HG02763 (cell line): ENCODE measurements at regions not wholly inside any gene's neighbourhood (a gene's known extent, or its start where the extent isn't known, plus 50 kb on each side); places are given as distances from the start of the nearest gene placed in this dataset.
"Not testable (repeated sequence)": the region's sequence is repeated elsewhere in the genome, so short reads cannot be mapped to it uniquely, and the experiment has no call there.

Experiments
- ATAC-seq: cut with Tn5 transposase; IDR thresholded peaks from one replicate; pipeline ENCODE4 v1.9.1; 2021; ENCODE audit warnings: mild to moderate bottlenecking, moderate library complexity; ENCODE audit not compliant: unreplicated experiment

- ATAC-seq = no peak
These were observed 473.3 kb upstream of the CD180 start for GRCh38 chr5:67669916-67670315.

GRCh38 chr5:67660149-67660548, 463.6 kb upstream of the CD180 start:
- ATAC-seq = no peak

GRCh38 chr5:67659288-67659687, 462.7 kb upstream of the CD180 start:
- ATAC-seq = no peak

DNA sequence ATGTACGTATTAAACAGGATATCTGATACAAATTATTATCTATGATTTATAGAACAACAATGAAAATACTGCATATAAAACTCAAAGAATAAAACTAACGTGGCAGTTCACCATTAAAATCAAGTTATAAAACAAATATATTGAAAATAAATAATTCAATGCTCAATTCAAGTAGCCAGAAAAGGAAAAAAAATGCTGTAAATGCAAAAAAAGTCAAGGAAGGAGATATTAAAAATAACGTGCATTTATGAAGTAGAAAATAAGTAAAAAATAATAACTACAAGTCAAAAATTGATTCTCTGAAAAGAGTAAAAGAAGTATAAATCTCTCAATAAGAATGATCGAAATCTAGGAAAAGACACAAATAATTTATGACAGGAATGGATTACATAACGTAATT, 460.5 kb upstream of the CD180 start:
- ATAC-seq = no peak

DNA sequence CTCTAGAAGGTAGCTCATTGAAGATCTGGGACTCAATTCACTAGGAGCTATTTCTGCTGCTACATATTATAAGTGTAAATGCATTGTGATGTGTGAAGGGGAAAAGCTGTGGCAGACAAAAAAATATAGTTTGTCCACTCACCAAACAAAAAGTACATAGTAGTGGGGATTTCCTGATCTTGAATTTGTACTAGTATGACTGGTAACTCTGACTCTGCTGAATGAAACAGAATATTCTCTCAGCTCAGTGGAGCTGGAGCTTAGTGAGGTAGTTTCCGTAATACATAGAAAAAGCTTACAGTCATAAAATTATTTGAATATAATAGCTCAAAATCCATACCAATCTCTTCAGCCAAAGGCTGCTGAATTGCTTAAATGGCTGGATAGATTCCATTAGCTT, 455.6 kb upstream of the CD180 start:
- no peak for ATAC-seq

- ATAC-seq = no peak
These were observed 454.6 kb upstream of the CD180 start for GRCh38 chr5:67651180-67651579.

DNA sequence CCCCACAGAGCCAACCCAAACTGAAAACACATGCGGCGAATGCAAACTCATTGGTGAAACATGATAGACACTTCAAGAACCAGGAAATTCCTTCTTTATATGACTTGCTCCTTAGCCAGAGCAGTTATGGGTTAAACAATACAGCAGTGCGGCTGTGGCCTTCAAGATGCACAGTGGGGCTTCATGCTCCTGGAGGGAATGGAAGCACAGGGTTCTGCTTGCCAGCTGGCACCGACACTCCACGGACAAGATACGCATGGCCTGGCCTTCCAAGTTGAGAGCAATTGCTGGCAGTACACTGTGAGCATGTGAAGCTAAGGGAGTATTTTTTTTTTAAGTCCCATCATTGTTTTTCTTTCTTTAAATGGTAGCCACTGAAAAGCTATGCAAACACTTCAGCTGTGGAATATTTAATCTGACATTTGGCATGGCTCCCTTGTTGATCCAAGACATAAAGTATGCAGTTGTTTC, 451.6 kb upstream of the CD180 start:
- no peak for ATAC-seq

GRCh38 chr5:67647772-67648171, 451.2 kb upstream of the CD180 start:
- ATAC-seq = no peak

DNA sequence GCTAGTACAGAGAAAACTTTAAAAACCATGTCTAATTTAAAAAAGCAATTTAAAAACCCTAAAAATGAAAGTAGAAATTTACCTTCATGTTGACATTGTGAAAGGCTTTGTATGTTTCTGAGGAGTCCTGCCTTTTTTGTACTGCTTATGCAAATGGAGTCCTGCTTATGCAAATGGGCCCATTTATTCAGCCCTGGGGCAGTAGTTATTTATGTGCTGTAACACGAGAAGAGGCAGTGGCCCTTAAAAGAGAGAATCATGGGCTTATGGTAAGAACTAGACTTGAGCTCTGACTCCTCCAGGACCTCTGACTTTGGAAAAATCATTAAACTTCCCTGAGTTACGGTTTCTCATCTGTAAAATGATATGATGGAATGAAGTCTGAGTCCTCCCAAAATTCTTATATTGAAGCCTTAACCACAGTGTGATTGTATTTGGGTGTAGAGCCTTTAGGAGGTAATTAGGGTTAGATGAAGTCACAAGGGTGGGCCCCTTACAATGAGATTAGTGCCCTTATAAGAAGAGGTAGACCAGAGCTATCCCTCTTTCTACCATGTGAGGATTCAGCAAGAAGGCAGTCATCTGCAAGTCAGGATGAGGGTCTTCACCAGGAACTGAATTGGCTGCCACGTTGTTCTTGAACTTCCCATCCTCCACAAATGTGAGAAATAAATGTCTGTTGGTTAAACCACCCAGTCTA, 447.8 kb upstream of the CD180 start:
- no peak for ATAC-seq

DNA sequence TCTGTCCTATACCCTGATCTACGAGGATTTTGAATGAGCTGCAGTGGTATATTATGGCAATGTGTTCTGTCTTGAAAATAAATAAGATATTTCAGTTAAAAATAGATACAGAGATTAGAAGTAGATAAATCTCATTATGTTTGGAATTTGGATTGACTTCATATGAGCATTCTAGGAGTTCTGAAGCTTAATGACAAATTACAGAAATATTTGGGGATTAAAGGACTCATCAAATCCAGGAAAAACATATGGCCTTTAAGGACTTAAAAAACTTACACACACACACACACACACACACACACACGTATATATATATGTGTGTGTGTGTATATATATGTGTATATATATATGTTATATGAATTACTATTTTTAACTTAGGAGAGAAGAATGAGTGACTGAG, 446.9 kb upstream of the CD180 start:
- no peak for ATAC-seq

- no peak for ATAC-seq
These were observed 443.4 kb upstream of the CD180 start for GRCh38 chr5:67639976-67640375.

GRCh38 chr5:67639313-67639712, 442.7 kb upstream of the CD180 start:
- ATAC-seq = no peak

DNA sequence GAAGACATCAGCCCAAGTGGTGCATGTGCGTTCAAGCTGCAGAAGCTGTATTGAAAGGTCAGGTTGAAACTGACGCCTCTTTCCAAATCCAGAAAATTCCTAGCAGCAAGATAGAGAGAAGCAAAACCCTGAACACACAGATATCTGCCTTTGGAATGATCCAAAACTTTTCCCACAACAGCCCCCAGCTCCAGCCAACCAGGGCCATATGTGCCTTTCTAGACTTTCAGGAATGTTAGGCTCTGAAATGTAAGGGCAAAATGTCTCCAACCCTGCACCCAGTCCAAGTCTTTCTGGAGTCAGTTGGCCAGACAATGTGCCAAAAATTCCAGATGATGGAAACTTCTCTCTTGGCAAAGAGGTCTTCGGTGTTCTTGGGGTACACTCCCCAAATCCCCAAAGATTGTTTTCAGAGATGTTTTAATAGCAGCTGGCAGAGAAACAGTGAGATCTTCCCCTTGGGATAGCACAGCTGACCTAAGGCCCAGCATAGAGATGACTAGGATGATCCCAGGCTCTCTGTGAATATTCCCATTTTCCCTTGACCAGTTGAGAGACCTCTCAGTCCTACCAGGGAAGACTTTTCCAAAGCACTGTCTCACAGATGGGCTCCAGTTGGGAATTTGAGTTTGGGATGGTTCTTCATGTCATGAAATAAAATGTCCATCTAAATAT, 440.4 kb upstream of the CD180 start:
- ATAC-seq = no peak

- no peak for ATAC-seq
These were observed 439.5 kb upstream of the CD180 start for GRCh38 chr5:67636091-67636490.

- not testable (repeated sequence) for ATAC-seq
These were observed 430.5 kb upstream of the CD180 start for GRCh38 chr5:67627079-67627478.

- no peak for ATAC-seq
These were observed 426.5 kb upstream of the CD180 start for GRCh38 chr5:67623078-67623477.

DNA sequence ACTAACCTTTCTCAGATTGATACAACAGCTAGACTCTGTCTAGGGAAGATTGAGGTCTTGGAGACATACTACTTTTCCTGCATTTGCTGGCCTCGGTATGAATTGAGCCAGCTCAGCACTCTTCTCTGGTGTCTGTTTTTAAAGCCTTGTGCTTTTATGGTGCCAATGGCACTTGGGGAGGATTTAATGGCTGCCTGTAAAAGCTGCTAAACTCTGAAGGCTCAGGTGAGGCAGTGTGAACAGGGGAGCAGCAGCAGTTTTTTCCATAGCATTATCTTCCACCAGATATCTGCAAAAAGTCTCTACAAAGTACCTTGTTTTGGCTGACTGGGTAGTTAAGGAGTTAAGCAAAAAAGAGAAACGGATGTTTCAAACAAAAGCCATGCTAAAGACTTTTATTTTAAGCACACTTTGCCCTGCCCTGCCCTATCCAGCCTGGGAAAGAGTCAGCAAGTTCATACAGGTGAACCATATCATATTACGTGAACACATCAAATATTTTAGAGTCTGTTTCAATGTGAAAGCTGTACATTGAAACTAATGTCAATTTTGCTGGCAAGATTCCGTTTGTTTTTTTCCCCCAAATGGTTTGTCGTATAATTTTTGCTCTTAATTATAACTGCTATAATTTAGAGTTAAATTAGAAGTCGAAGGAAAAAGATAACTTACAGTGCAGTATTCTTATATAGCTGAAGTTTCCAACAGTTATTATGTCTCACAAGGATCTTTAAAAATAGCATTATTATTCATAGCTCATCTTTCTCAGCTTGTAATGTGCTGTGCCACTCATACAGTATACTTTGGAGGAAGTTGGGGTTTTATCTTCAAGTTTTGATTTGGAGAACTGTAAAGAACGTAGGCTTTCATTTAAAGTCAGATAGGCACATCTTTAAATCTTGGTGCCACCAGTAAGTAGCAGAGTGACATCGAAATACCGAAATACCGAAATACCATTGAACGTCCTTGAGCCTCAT, 424.1 kb upstream of the CD180 start:
- no peak for ATAC-seq

DNA sequence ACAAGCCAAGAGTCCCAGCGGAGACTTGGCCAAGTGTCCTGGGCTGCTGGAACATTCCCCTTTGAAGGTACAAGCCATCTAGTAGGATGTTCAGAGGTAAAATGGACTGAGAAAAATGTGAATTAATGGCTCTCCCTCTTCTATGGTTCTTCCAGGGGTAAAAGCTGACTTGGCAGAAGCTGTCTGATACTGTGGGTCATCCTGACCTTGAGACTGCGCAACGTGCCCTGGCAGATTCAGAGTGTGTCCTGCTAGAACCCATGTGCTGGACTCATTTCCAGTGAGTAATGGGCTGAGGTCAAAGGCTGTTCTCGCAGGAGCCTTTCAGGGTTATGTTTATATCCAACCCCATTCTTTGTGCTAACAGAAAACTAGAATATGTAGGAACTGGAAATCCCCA, 423.0 kb upstream of the CD180 start:
- ATAC-seq = no peak

DNA sequence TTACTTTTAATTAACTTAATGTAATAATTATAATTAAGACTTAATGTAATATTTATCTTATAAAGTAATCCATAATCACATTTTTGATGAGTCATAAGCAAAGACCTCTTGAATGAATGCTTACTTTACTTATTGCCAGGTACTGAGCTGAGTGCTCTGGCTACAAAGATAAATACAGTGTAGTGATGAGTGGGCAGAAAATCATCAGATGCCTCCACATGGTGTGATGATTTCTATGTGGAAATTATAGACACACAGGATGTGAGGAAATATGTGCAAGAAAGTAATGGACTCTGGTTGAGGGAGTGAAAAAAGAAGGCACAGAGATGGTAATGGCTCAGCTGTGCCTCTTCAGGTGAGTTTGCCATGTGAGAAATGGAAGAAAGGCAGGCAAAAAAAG, 422.6 kb upstream of the CD180 start:
- ATAC-seq = no peak

- no peak for ATAC-seq
These were observed 420.5 kb upstream of the CD180 start for GRCh38 chr5:67617051-67617450.

DNA sequence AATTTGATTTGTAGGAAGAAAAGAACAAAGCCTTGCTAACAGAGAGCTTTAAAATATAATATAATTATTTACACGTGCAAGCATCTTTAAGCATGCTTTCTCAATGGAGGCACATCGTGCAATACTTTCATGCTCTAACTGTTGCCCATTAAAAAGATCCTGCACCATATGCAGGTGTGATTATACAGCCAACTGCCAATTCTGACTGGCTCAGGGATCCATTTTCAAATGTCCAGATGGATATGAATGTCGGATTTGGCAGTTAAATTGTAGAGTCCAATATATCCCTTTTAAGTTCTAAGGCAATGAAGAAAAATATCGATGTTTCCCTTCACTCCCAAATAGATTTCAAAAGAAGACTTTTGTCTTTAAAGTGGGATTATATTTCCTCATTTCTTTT, 416.4 kb upstream of the CD180 start:
- no peak for ATAC-seq
